Lower lobe of right lung (tissue), 2 donors: ENCODE measurements at regions not wholly inside any gene's neighbourhood (a gene's known extent, or its start where the extent isn't known, plus 50 kb on each side); places are given as distances from the start of the nearest gene placed in this dataset.

ENCODE experiments used
- ATAC-seq, 2 donors: fragments of 200-7000 bp; cut with Tn5 transposase; one replicate each; pipeline ENCODE4 v1.9.1; 2020 to 2022; ENCODE audit warnings: mild to moderate bottlenecking in 2 of 2, moderate library complexity in 2 of 2
- DNase-seq: peaks from one replicate; pipeline ENCODE4 v3.0.0-alpha.2; 2020
- H3K27ac ChIP-seq: fragments of 200-600 bp; one replicate; pipeline ENCODE4 v1.8.0; 2022
- H3K27me3 ChIP-seq: fragments of 200-600 bp; one replicate; pipeline ENCODE4 v1.8.0; 2022; ENCODE audit warnings: low read depth
- H3K36me3 ChIP-seq: fragments of 200-600 bp; one replicate; pipeline ENCODE4 v1.8.0; 2022; ENCODE audit warnings: mild to moderate bottlenecking
- H3K4me1 ChIP-seq: fragments of 200-600 bp; one replicate; pipeline ENCODE4 v1.8.0; 2022
- H3K4me3 ChIP-seq: fragments of 200-600 bp; one replicate; pipeline ENCODE4 v1.8.0; 2022; ENCODE audit warnings: mild to moderate bottlenecking
- H3K9me3 ChIP-seq: fragments of 200-600 bp; one replicate; pipeline ENCODE4 v1.8.0; 2022
- CTCF ChIP-seq: fragments of 200-600 bp; IDR thresholded peaks from one replicate; pipeline ENCODE4 v1.8.0; 2022; ENCODE audit warnings: antibody characterized with exemption, mild to moderate bottlenecking
- intact Hi-C: fragments of 100-400 bp; cut with DNase I; formaldehyde crosslinking; loops from one replicate; pipeline ENCODE4 v1.11.0; 2022
- donor health status: DM: no; HTN: yes; CAD: no; lungs with severe emphysema.

DNA sequence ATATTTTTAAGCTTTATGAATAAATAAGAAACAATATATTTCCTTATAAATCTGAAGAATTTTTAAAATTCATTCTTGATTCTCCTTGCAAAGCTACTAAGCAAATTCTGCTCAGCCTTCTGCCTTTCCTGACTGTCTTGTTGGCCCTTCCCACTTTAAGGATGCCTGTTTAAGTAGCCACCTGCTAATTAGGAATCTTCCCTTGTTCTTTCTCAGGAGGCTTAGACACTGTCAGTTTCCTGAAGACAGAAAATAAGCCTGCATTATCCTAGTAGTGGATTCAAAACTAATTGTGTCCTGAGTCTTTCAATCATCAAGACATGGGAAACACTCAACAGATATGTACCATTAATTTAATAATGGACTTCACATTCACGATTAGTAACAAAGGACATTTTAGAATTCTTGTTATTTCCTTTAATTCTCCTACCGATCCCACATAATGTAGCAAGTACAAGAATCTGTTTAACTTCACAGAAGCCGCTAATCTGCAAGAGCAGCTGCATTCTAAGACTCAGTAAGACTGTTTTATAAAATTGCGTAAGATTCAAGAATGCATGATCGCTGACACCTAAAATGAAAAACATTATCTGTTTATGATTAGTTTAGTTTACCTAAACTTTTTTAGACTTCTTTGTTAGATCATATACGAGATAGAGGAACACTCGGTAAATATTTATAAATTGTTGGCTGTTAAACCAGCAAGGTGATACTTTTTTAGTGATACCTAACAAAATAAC is 445.4 kb upstream of the DSEL start:
- no peaks in the 10 kb centered on the region for H3K36me3 ChIP-seq
- H3K4me1 ChIP-seq: no peaks in the 10 kb centered on the region
- ATAC-seq (no peak), DNase-seq (no peak)
- no peak overlapping the region for H3K4me3 ChIP-seq
- no peaks in the 10 kb centered on the region for H3K27me3 ChIP-seq
- no peak overlapping the region for H3K27ac ChIP-seq
- intact Hi-C loops: no loop called here
- TF ChIP-seq CTCF: no peak
- no peaks in the 10 kb centered on the region for H3K9me3 ChIP-seq

DNA sequence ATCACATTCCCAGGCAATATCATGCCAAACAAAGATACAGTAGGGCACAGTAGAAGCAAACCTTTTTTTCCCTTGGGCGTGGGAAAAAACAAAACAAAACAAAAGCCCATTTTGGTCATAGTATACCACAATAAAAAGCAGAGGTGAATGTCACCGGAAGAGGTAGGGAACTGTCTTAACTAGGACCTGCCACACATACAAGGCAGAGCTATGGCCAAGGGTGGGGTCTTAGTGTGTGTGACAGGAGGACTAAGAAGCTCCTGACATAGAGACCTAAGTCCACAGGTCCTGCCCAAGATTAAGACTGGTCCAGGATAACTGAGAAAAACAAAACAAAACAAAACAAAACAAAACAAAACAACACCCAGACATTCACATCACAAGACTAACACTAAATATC is 441.2 kb upstream of the DSEL start:
- DNase-seq: no peak
- TF ChIP-seq CTCF: no peak
- no peaks in the 10 kb centered on the region for H3K9me3 ChIP-seq

GRCh38 chr18:67954594-67954993 is 438.1 kb upstream of the DSEL start:
- no peak for TF ChIP-seq CTCF
- Histone ChIP-seq H3K4me3 (no peak overlapping the region), H3K36me3 (no peaks in the 10 kb centered on the region), H3K4me1 (no peaks in the 10 kb centered on the region), H3K27ac (no peak overlapping the region), H3K9me3 (no peaks in the 10 kb centered on the region), H3K27me3 (no peaks in the 10 kb centered on the region)
- no peak for ATAC-seq
- no peak for DNase-seq
- intact Hi-C loops: no loop called here

More for the DNA sequence above, 441.2 kb upstream of the DSEL start:
- Histone ChIP-seq H3K27ac (no peak overlapping the region), H3K36me3 (no peaks in the 10 kb centered on the region), H3K4me3 (no peak overlapping the region), H3K4me1 (no peaks in the 10 kb centered on the region), H3K27me3 (no peaks in the 10 kb centered on the region)
- intact Hi-C loops: no loop called here
- ATAC-seq: no peak

- H3K27me3 ChIP-seq: no peaks in the 10 kb centered on the region
- H3K27ac ChIP-seq: no peak overlapping the region
- no peak for ATAC-seq
- DNase-seq: no peak
- H3K36me3 ChIP-seq: no peaks in the 10 kb centered on the region
- no peak overlapping the region for H3K4me3 ChIP-seq
- intact Hi-C loops: no loop called here
- H3K4me1 ChIP-seq: no peaks in the 10 kb centered on the region
- no peak for TF ChIP-seq CTCF
- H3K9me3 ChIP-seq: no peaks in the 10 kb centered on the region
Measured at GRCh38 chr18:67951137-67951536, 434.6 kb upstream of the DSEL start.

- ATAC-seq: no peak
- intact Hi-C loops: no loop called here
- no peak for TF ChIP-seq CTCF
Measured at GRCh38 chr18:67938660-67939059, 422.1 kb upstream of the DSEL start.

More at GRCh38 chr18:67938660-67939059, 422.1 kb upstream of the DSEL start:
- Histone ChIP-seq H3K27me3 (no peaks in the 10 kb centered on the region), H3K36me3 (no peaks in the 10 kb centered on the region), H3K9me3 (no peaks in the 10 kb centered on the region), H3K27ac (no peak overlapping the region), H3K4me1 (no peaks in the 10 kb centered on the region), H3K4me3 (no peak overlapping the region)
- no peak for DNase-seq
